Osteoblast (primary cell): ENCODE measurements at regions not wholly inside any gene's neighbourhood (a gene's known extent, or its start where the extent isn't known, plus 50 kb on each side); places are given as distances from the start of the nearest gene placed in this dataset.

Experiments
- DNase-seq: peaks from one replicate; pipeline ENCODE4 v3.0.0; 2011; ENCODE audit warnings: low spot score, mixed read lengths; ENCODE audit not compliant: insufficient read length; ENCODE audit errors: missing footprints
- H2AFZ ChIP-seq: 2 replicates; pipeline ENCODE4 v1.6.0; 2011; ENCODE audit warnings: mild to moderate bottlenecking, low read length
- H3K27ac ChIP-seq: 2 replicates; pipeline ENCODE4 v1.5.1; 2011; ENCODE audit warnings: mild to moderate bottlenecking, low read depth, low read length, moderate library complexity
- H3K27me3 ChIP-seq: 2 replicates; pipeline ENCODE4 v1.6.0; 2012; ENCODE audit warnings: mild to moderate bottlenecking, control low read depth, inconsistent platforms, low read length, moderate library complexity; ENCODE audit not compliant: insufficient read depth
- H3K36me3 ChIP-seq: 2 replicates; pipeline ENCODE4 v1.5.1; 2011; ENCODE audit warnings: mild to moderate bottlenecking, low read length, control low read depth, moderate library complexity; ENCODE audit not compliant: insufficient read depth
- H3K4me1 ChIP-seq: 2 replicates; pipeline ENCODE4 v1.5.1; 2011; ENCODE audit warnings: mild to moderate bottlenecking, low read length, control low read depth, moderate library complexity; ENCODE audit not compliant: insufficient read depth
- H3K4me2 ChIP-seq: 2 replicates; pipeline ENCODE4 v1.6.0; 2011; ENCODE audit warnings: mild to moderate bottlenecking, low read length; ENCODE audit not compliant: insufficient read depth
- H3K4me3 ChIP-seq: fragments of 200-600 bp; sonication (generic); 3 replicates; pipeline ENCODE4 v1.5.1; 2012; ENCODE audit warnings: mild to moderate bottlenecking, low read length, inconsistent platforms; ENCODE audit not compliant: insufficient read depth
- H3K79me2 ChIP-seq: 2 replicates; pipeline ENCODE4 v1.6.0; 2012; ENCODE audit warnings: mild to moderate bottlenecking, low read length, control low read depth, inconsistent platforms; ENCODE audit not compliant: insufficient read depth
- H3K9me3 ChIP-seq: 2 replicates; pipeline ENCODE4 v1.5.1; 2011; ENCODE audit warnings: low read depth, low read length, control low read depth
- H4K20me1 ChIP-seq: 2 replicates; pipeline ENCODE4 v1.6.0; 2012; ENCODE audit warnings: mild to moderate bottlenecking, low read length, control low read depth; ENCODE audit not compliant: insufficient read depth
- TF ChIP-seq, protein P1 (sequence below): IDR thresholded peaks from 2 replicates; pipeline ENCODE4 v1.5.1; 2011; ENCODE audit warnings: mild to moderate bottlenecking, low read depth, low read length, moderate library complexity; ENCODE audit errors: extremely low read depth

GRCh38 chr13:48873587-48873986, 102.1 kb upstream of the FNDC3A start:
- TF ChIP-seq, protein P1, sequence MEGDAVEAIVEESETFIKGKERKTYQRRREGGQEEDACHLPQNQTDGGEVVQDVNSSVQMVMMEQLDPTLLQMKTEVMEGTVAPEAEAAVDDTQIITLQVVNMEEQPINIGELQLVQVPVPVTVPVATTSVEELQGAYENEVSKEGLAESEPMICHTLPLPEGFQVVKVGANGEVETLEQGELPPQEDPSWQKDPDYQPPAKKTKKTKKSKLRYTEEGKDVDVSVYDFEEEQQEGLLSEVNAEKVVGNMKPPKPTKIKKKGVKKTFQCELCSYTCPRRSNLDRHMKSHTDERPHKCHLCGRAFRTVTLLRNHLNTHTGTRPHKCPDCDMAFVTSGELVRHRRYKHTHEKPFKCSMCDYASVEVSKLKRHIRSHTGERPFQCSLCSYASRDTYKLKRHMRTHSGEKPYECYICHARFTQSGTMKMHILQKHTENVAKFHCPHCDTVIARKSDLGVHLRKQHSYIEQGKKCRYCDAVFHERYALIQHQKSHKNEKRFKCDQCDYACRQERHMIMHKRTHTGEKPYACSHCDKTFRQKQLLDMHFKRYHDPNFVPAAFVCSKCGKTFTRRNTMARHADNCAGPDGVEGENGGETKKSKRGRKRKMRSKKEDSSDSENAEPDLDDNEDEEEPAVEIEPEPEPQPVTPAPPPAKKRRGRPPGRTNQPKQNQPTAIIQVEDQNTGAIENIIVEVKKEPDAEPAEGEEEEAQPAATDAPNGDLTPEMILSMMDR, result peak; percentile 33
- H3K27ac ChIP-seq, result no peak overlapping the region
- H3K9me3 ChIP-seq, result no peaks in the 10 kb centered on the region
- H3K36me3 ChIP-seq, result no peaks in the 10 kb centered on the region
- H3K27me3 ChIP-seq, result peaks cover 15% of the 10 kb centered on the region
- H4K20me1 ChIP-seq, result no peaks in the 10 kb centered on the region
- no peak for DNase-seq
- H3K4me3 ChIP-seq, result no peak overlapping the region
- H3K79me2 ChIP-seq, result no peaks in the 10 kb centered on the region
- H2AFZ ChIP-seq, result no peak overlapping the region
- H3K4me2 ChIP-seq, result no peak overlapping the region
- H3K4me1 ChIP-seq, result no peaks in the 10 kb centered on the region

- TF ChIP-seq, protein P1, result no peak
- H3K79me2 ChIP-seq, result no peaks in the 10 kb centered on the region
- H3K4me1 ChIP-seq, result no peaks in the 10 kb centered on the region
- no peaks in the 10 kb centered on the region for H3K36me3 ChIP-seq
- no peak overlapping the region for H3K4me2 ChIP-seq
- H2AFZ ChIP-seq, result no peak overlapping the region
- no peak overlapping the region for H3K27ac ChIP-seq
- H3K9me3 ChIP-seq, result no peaks in the 10 kb centered on the region
- H4K20me1 ChIP-seq, result no peaks in the 10 kb centered on the region
- peaks cover 15% of the 10 kb centered on the region for H3K27me3 ChIP-seq
- DNase-seq, result no peak
- no peak overlapping the region for H3K4me3 ChIP-seq
Measured at GRCh38 chr13:48874165-48874564, 101.5 kb upstream of the FNDC3A start.

GRCh38 chr13:48875047-48875446, 100.7 kb upstream of the FNDC3A start:
- Histone ChIP-seq H3K79me2 (no peaks in the 10 kb centered on the region), H3K27me3 (peaks cover 15% of the 10 kb centered on the region), H2AFZ (no peak overlapping the region), H3K27ac (no peak overlapping the region), H3K9me3 (no peaks in the 10 kb centered on the region), H4K20me1 (no peaks in the 10 kb centered on the region), H3K4me3 (no peak overlapping the region), H3K4me1 (no peaks in the 10 kb centered on the region), H3K36me3 (no peaks in the 10 kb centered on the region), H3K4me2 (no peak overlapping the region)
- no peak for DNase-seq
- TF ChIP-seq, protein P1, result no peak

DNA sequence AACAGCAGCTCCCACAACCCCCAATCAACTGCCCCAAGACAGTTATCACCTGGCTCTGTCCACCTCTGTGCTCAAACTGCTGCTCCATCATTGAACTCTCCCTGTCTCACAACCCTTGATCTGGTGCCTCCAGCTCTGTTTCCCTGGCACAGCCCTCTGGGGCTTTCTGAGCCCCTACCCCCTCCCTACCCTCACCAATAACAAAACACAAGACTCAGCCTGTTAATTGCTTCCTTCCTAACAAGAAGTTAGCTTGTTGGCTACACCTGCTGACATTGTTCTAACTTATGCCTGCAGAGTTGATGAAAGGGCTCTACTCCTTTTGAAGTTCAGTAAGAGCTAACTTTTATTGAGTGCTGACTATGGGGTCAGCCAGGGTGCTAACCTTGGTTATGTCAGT, 99.4 kb upstream of the FNDC3A start:
- TF ChIP-seq, protein P1, result no peak
- H2AFZ ChIP-seq, result no peak overlapping the region
- H3K27me3 ChIP-seq, result peaks cover 21% of the 10 kb centered on the region
- no peak overlapping the region for H3K27ac ChIP-seq
- no peak overlapping the region for H3K4me3 ChIP-seq
- DNase-seq, result no peak
- no peaks in the 10 kb centered on the region for H3K36me3 ChIP-seq
- H3K4me1 ChIP-seq, result no peaks in the 10 kb centered on the region
- no peaks in the 10 kb centered on the region for H4K20me1 ChIP-seq
- no peaks in the 10 kb centered on the region for H3K79me2 ChIP-seq
- no peak overlapping the region for H3K4me2 ChIP-seq
- no peaks in the 10 kb centered on the region for H3K9me3 ChIP-seq
